ENCODE measurements at regions not wholly inside any gene's neighbourhood (a gene's known extent, or its start where the extent isn't known, plus 50 kb on each side); places are given as distances from the start of the nearest gene placed in this dataset.
"Not testable (repeated sequence)": the region's sequence is repeated elsewhere in the genome, so short reads cannot be mapped to it uniquely, and the experiment has no call there.

- no peak for DNase-seq
Measured at GRCh38 chr14:62429683-62430082, 615.6 kb downstream of the KCNH5 start.

GRCh38 chr14:62431496-62431895 is 613.8 kb downstream of the KCNH5 start:
- DNase-seq, result no peak

GRCh38 chr14:62432955-62433354 is 612.3 kb downstream of the KCNH5 start:
- DNase-seq, result no peak

GRCh38 chr14:62436261-62436660 is 609.0 kb downstream of the KCNH5 start:
- no peak for DNase-seq

- DNase-seq, result no peak
Measured at GRCh38 chr14:62439210-62439609, 606.0 kb downstream of the KCNH5 start.

- DNase-seq, result no peak
Measured at GRCh38 chr14:62443796-62444195, 601.5 kb downstream of the KCNH5 start.

GRCh38 chr14:62445570-62445969 is 599.7 kb downstream of the KCNH5 start:
- no peak for DNase-seq

- no peak for DNase-seq
Measured at GRCh38 chr14:62451221-62451620, 594.0 kb downstream of the KCNH5 start.

- DNase-seq, result no peak
Measured at GRCh38 chr14:62453226-62453625, 592.0 kb downstream of the KCNH5 start.

- no peak for DNase-seq
Measured at GRCh38 chr14:62455446-62455845, 589.8 kb downstream of the KCNH5 start.

GRCh38 chr14:62462988-62463387 is 582.3 kb downstream of the KCNH5 start:
- no peak for DNase-seq

GRCh38 chr14:62468946-62469345 is 576.3 kb downstream of the KCNH5 start:
- no peak for DNase-seq

- no peak for DNase-seq
Measured at GRCh38 chr14:62470935-62471334, 574.3 kb downstream of the KCNH5 start.

- DNase-seq, result no peak
Measured at GRCh38 chr14:62491146-62491545, 554.1 kb downstream of the KCNH5 start.

- DNase-seq, result no peak
Measured at GRCh38 chr14:62497708-62498107, 547.5 kb downstream of the KCNH5 start.

- DNase-seq, result no peak
Measured at GRCh38 chr14:62501021-62501750, 544.1 kb downstream of the KCNH5 start.

- DNase-seq, result no peak
Measured at GRCh38 chr14:62505045-62505444, 540.2 kb downstream of the KCNH5 start.

- DNase-seq, result not testable (repeated sequence)
Measured at GRCh38 chr14:62521309-62521708, 523.9 kb downstream of the KCNH5 start.

GRCh38 chr14:62528296-62528695 is 517.0 kb downstream of the KCNH5 start:
- DNase-seq, result no peak

- DNase-seq, result no peak
Measured at GRCh38 chr14:62532181-62532580, 513.1 kb downstream of the KCNH5 start.

- no peak for DNase-seq
Measured at GRCh38 chr14:62546862-62547474, 498.3 kb downstream of the KCNH5 start.

- no peak for DNase-seq
Measured at GRCh38 chr14:62557416-62557815, 487.8 kb downstream of the KCNH5 start.

GRCh38 chr14:62558451-62558850 is 486.8 kb downstream of the KCNH5 start:
- no peak for DNase-seq

GRCh38 chr14:62585247-62585646 is 460.0 kb downstream of the KCNH5 start:
- DNase-seq, result no peak

- DNase-seq, result no peak
Measured at GRCh38 chr14:62592877-62593276, 452.4 kb downstream of the KCNH5 start.
